ENCODE measurements at regions not wholly inside any gene's neighbourhood (a gene's known extent, or its start where the extent isn't known, plus 50 kb on each side); places are given as distances from the start of the nearest gene placed in this dataset.

DNA sequence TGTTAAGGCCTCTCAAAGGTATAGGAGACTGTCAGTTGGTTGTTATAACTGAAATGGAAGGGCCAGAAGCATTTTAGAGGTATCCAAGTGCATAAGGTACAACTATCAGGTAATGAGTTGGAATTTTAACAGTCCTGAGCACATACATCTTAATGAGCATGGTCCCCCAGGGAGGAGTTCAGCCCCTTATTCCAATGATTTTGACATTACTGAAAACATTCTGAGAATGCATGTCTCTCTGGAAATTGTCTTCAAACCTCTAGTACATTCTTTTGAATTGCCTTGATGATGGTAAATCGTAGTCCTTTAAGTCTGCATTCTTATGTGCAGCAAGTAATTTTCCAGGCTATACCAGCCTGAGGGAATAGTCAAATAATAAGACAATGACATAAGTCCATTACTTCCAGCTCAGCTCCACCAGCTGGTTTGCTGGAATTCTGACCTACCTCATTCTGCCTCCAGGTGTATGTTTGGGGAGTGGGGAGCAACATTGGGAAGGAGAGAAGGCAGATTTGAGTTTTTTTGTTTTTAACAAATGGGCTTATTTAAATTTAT lies 239.2 kb downstream of the MSRB3 start:
- DNase-seq, result no peak

DNA sequence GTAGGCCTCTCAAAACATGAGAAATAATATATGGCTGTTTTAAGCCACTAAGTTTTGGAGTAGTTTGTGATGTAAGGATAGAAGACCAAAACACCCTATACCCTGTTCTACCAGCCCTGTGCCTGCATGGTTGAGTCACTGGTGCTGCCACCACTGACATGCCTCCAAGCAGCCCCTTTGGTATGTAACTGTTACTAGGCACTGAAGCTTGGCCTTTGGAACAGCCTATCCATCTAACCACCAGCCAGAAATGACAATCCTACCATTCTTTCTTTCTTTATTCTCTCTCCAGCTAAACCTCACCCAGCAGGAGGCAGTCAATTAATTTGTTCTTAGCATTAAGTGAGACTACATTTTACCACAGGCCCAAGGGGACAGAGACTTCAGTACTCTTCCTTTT lies 240.3 kb downstream of the MSRB3 start:
- no peak for DNase-seq

DNA sequence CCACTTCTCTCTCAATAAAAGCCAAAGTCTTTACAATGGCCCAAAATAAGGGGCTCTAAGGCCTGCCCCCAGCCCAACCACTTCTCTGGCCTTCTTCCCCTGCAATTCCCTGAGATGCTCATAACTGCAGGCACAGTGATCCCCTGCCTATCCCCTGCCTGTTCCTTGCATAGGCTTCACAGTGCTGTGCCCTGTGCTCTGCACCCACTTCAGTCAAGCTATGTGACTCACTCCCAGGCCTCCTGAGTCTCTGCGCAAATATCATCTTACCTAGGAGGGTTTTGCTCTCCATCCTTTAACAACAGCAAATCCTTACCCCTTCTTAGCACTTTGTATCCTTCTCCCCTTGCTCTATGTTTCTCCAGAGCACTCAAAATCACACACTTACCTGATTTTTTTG lies 242.2 kb downstream of the MSRB3 start:
- no peak for DNase-seq

DNA sequence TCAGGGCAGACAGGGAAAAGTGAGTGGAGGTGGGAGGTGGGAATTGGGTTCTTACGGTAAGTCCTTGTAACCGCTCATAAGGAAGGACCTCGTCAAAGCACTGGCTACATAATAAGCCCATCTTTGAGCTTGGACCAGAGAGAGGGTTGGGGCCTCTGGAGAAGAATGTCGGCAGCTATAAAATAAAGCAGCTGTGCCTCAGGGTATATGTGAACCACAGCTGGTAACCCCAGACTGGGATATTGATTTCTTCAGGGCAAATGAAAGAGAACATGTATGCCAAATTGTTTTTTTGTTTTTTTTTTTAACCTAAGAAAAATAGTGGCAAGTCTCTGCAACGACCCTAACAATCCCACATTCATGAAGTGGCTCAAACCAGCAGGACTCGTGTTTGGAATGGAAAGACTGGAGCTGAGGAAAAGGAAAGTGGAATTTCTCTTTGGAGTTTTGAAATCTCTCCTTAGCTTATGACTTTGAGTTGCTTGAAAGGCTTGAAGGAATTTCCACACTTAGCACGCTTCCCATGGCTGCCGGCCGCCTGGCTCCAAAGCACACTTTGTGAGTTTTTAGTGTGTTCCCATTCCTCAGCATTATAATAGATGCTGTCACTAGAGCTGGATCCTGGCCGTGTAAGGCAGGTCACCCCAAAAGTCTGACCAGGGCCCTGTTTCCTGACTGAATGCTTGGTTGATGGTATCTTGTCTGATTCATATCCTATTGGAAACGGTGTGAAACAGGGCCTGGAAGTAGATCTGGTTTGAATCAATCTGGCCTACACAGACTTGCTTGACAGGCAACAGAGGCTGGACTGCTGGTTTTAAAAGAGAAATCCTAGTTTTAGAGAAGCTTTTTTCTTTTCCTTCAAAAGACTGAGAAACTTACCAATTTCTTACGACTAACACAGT lies 244.7 kb downstream of the MSRB3 start:
- DNase-seq, result no peak

DNA sequence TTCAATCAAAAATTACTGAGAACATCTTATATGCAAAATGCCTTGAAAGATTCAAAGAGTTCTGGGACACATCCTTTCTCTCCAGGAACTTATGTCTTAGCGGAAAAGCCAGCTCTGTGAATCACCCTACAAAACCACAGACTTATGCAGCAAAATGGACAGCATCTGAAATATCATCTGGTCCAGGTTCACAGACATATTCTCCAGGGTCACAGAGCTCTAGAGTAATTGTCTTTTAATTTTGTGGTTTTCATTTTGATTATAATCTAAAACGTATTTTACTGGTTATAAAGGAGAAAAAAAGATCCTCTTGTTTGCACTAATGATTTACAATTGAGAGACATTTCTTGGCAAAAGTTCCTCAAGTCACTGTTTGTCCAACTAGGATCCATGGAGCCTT lies 246.2 kb downstream of the MSRB3 start:
- no peak for DNase-seq

DNA sequence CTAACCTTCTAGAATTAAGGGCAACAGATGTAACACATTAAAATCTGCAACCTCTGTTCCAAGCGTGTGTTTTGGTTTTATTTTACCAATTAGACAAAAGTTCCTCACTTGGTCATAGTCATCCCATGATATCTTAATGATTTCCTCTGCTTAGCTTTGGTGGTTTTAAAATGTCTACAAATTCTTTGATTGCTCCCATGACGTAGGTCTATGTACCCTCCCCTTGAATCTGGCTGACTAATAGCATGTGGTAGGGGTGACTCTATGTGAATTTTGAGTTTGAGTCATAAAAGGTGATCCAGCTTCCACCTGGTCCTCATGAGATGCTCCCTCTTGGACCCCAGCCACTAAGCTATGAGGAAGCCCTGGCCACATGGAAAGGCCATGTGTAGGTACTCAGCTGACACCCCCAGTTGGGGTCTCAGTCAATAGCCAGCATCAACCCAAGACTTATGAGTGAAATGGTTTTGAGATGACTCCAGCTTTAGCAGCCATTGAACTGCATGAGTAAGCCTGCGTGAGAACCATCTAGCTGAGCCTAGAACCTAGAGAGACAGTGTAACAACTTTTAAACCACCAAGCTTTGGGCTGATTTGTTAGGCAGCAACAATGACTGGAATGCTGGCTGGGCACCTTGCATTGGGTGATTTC lies 247.1 kb downstream of the MSRB3 start:
- DNase-seq, result no peak

DNA sequence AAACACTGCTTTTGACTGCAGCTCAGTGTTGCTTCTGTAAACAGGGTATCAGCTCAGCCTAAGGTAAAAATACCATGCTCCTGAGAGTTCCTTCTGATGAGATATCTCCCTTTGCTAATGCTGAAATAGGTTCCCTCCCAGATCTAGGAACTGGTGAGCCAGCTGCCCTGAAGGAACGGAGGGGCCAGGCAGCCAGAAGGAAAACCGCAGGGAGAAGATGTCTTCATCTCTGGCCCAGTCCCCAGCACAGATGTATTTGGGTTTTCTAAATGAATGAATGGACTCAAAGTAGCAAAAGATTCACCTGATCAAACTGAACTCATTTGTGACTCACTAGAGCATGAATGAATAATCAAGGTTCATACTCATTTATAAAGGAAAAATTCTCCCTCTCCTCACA lies 247.8 kb downstream of the MSRB3 start:
- no peak for DNase-seq

DNA sequence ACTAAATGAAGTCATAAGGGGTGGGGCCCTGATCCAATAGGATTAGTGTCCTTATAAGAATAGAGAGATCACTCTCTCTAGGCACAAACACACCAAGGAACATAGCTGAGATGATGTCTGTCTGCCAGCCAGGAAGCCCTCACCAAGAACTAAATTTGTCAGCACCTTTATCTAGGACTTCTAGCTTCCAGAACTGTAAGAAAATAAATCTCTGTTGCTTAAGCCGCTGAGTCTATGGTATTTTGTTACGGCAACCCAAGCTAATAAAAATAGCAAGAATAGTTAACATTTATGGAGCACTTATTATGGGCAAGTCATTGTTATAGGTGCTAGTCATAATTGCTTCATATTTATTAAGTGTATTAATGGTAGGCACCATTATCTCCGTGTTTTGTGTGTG lies 249.6 kb downstream of the MSRB3 start:
- DNase-seq, result no peak

DNA sequence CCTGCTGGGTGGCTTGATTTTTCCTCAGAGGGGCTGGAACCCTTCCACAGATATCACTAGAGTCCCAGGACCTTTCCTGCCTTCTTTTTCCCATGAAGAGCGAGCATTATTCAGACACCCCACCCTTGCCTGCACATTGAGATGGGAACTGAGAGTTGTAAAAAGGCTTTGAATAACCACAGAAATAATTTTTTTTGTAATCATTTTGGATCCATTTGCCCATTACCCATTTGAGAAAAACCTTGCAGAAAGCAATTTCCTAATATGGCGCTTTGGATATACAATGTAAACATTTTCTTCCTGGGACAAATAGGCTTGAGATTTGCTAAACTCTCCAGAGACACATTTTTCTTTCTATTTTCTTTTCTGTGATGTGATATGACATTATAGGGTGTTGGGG lies 250.6 kb downstream of the MSRB3 start:
- no peak for DNase-seq

DNA sequence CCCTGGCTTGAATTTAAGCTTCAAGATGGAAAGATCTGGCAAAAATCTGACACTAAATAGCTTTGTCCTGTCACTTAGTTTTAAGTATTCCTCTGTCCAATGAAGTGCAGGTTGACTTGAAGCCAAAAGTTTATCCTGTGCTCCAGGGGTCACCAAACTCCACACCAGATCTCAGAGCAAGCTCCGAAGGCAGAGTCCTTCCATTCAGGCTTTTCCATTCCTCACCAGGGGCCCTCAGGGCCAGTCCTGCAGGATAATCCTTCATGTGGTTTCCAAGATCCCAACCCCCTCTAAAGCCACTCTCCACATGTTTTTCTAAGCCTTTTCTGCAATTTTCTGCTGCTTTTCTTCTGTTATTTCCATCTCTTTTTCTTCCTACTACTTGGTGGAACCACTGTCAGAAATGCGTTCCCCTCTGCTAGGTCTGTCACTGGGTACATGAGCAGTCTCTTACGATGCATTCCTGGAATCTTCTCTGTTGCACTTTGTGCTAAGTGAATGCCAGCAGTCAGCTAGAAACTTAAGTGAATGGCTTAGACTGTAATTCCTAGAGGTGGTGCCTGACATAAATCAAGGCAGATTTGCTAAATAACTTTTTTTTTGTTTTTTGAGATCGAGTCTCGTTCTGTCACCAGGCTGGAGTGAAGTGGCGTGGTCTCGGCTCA lies 251.4 kb downstream of the MSRB3 start:
- DNase-seq, result no peak

DNA sequence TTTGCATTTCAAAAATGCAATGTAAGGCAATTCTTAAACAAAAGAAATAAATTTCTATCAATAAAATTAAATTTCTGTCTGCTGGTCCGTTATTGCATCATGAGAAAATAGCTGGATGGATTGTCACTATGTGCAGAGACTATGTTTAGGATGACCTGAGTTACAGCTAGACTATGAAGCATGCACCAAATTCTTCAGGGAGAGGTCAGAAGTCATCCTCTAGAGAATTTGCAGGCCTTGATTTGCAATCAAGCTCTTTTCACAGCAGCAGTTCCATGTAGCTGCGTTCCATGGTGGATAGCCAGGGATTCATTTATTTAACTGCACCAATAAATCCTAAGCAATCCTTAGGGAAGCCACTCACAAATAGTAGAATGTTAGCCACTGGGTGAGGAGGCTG lies 253.7 kb downstream of the MSRB3 start:
- DNase-seq, result no peak

DNA sequence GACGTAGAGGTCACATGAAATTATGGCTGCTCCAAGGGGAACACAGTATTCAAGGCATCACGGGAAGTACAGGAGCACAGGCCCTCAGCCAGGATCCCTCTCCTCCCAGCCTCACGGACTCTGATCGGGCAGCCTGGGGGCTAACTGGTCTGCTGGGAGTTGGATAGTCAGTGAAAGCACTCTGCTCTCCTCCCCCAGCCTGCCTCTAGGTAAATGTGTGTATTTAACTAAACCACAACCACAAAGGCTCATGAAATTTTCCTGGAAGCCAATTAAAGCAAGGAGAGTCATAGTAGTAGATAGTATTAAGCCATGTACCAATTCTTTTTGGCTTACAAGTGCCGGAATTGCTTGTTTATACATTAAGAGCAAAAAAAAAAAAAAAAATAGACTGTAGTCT lies 254.3 kb downstream of the MSRB3 start:
- no peak for DNase-seq

DNA sequence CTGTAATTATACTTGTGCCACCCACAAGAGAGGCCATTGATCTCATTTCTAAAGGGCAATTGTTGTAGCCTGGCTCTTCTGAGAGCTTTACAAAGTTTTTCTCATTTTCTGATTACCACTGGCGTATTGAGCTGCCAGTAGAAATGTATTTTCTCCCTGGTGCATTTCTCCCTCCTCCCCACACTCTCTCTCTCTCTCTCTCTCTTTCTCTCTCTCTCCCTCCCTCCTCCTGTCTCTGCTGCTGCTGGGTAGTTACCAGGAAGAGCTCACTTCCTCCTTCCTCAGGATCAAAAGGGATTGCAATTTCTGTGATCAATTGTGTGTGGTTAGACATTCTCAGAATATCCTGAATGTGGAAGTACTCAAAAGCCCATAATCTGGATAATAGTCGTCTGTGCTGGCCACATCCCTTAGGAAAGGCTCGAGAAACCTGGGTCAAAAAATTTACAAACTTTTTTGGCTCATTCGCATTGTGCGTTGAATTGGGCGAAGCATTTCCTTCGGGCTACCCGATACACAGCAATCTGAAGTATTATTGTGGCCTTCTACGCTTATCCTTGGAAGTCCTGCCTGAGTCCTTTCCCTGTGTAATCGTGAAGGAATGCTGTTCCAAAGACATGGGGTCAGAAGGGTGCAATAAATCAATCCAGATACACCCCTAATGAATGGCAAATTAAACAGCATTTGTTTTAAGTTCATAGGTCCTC lies 254.8 kb downstream of the MSRB3 start:
- DNase-seq, result no peak

DNA sequence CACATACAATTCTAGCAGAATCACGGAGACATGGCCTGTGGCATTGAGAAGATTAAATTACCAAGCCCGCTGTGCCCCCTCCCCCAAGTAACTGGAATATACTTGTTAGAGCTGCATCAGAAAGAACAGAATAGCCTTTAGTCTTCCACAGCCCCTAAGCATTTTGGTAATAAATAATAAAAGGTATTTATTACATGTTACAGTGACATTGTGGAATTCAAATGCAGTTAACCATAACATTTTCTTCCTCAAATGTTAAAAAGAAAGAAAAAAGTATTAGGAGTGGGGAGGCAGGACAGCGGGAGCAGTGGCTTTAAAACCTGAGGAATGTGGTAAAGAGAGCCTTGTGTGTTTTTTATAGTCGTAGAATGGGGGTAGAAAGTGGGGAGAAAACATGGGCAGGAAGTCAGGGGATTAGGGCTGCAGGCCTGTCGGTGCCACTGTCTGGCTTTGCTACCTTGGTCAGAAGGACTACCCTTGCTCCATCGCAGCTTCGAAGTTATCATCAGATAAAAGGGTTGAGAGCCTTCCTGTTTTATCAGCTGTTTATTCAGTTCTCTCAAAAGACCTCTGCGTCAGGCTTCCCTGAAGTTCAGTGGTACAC lies 255.9 kb downstream of the MSRB3 start:
- DNase-seq, result no peak

DNA sequence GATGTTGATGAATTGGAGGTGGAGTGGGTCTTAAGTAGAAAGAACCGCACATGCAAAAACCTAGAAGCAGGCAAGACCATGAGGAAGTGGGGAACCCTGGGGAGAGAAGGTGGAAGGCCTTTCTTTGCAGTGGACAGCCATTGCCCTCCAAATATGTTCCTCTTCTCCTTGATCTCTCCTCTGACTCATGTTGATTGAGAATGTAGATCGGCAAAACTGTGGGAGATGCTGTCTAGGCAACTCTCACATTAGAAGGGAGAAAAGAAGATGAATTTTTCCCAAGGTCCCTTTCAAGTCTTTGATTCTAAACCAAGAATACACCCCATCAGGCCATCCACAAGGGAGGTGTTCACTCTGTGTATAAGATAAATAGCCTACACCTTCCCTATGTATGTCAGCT lies 257.5 kb downstream of the MSRB3 start:
- no peak for DNase-seq

DNA sequence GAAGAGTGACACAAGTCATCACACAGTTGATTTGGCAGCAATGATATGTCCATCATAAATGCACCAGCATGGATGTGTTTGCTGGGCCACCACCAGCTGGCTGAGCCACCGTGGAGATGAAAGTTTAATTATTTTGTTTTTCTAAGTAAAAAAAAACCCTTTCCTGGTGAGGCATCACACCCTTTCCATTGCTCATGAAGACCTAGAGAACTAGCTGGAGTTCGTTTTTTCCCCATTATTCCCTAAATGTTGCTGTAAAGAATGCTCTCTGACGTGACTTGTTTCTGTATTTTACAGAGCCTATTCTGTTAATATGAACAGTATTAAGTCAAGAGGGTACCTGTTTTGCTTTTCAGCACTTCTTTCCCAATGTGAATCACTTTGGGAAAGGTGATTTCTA lies 257.9 kb downstream of the MSRB3 start:
- no peak for DNase-seq

DNA sequence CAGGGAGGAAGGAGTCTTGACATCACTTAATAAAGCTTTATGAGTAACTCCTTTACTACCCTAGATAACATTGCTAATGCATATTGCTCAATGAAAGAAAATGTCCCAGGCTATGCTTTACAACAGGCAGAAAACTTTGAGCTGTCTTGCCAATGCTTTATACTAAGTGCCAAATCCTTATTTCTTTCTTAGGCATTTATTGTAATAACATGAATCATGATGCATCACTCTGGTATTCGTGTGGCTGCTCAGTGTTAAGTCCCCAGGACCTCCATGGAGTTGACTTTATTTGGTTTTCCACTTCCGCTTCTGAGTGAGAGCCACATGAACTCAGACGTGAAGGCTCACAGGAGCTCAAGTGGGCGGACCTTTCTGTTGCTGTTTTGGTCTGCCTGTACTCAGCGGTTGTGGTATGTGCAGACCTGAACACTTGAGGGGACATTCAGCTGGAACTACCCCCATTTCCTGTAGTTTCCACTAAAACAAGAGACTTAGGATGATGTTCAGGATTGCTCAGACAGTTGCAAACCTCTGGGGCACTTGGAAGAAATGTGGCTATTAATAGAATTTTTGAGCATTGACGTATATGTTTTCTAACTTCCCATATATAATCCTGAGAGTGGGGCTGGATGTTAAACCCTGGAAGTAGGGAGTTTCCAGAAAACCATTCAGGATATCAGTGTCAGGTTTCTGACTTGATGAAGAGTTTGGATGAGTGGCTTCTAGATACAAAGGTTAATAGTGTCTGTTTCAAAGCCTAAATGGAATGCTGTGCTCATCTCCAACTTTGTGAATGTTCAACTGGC lies 258.6 kb downstream of the MSRB3 start:
- no peak for DNase-seq

DNA sequence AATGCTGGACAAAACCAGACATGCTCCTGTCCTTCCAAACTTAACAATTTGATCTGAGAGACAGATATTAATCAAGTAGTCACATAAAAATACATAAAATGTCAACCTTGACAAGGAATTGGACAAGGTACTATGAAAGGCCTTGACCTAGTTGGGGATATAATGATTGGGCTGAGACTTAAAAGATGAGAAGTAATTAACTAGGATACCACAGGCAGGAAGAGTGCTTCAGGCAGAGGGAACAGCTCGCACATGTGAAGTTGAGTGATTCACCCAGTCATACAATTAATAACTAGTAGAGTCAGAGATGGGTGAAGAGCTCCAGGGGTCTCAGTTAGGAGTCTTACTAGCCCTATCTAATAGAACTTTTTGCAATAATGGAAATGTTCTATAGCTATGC lies 259.5 kb downstream of the MSRB3 start:
- no peak for DNase-seq

DNA sequence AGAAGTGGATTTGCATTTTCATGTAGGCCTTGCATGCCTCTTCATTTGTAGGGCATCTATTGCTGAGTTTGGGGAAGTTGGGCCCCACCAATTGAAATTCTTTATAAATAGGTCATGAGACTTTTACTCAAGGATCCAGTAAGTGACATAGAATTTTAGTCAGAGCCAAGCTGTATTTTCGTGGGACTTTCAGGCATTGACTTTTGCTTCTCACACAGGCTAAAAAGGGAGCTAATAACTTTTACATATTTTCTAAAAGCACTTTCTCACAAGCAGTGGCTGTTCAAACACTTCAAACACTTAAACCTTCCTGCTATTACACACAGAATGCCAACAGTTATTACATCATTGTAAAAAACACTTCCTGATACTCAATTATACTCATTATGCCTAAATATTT lies 260.5 kb downstream of the MSRB3 start:
- DNase-seq, result no peak

DNA sequence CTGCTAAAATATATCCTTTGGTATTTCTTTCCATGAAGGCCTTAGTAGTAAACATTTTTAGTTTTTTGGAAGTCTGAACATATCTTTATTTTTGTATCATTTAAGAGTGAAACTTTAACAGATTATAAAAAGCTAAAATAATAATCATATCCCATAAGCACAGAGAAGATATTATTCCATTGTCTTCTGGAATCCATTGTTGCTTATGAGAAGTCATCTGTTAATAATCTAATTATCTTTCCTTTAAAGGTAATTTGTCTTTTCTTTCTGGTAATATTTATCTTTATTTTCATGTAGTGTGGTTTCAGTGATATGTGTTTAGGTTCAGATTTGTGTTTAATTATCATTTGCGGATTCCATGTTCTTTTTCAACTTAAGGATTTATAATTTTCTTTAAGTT lies 261.7 kb downstream of the MSRB3 start:
- DNase-seq, result no peak

DNA sequence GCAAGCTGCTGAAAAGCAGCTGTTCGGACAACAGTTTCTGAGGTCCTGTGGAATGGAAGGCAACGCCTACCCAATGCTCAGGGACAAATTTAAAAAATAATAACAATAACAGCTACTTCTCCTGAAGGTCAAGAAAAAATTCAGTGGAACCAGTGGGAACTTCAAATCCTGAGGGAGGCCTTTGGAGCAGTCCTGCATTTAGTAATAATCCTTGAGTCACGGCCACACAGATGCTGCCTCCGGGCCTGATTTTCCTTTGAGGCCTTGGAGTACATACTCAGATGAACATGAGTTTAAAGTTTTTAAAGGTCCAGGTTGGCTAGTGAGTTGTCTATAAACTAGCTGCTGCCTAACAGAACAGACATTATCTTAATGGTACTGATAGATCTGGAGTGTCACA lies 268.0 kb downstream of the MSRB3 start:
- DNase-seq, result no peak

All from NCI-H1417 (cell line).